GM23248 (cell line): ENCODE measurements at regions not wholly inside any gene's neighbourhood (a gene's known extent, or its start where the extent isn't known, plus 50 kb on each side); places are given as distances from the start of the nearest gene placed in this dataset.

Experiments
- DNase-seq: peaks from one replicate; pipeline ENCODE4 v3.0.0-alpha.2; 2015
- H2AFZ ChIP-seq: fragments of 200-600 bp; sonication (generic); 2 replicates; pipeline ENCODE4 v1.6.1; 2016; ENCODE audit warnings: antibody characterized with exemption
- H3F3A ChIP-seq: fragments of 200-600 bp; sonication (generic); 2 replicates; pipeline ENCODE4 v1.6.1; 2016; ENCODE audit warnings: mild to moderate bottlenecking, antibody characterized with exemption, mixed run types; ENCODE audit not compliant: insufficient read depth
- H3K27ac ChIP-seq: fragments of 200-600 bp; sonication (generic); 2 replicates; pipeline ENCODE4 v1.5.1; 2016; ENCODE audit warnings: mild to moderate bottlenecking
- H3K27me3 ChIP-seq: fragments of 200-600 bp; sonication (generic); replicated peaks from 2 replicates; pipeline ENCODE4 v1.6.1; 2016; ENCODE audit warnings: mild to moderate bottlenecking; ENCODE audit not compliant: insufficient read depth
- H3K36me3 ChIP-seq: fragments of 200-600 bp; sonication (generic); 2 replicates; pipeline ENCODE4 v1.6.1; 2016; ENCODE audit warnings: low read depth, mild to moderate bottlenecking
- H3K4me1 ChIP-seq: fragments of 200-600 bp; sonication (generic); 2 replicates; pipeline ENCODE4 v1.6.1; 2016; ENCODE audit warnings: mild to moderate bottlenecking; ENCODE audit not compliant: insufficient read depth
- H3K4me2 ChIP-seq: fragments of 200-600 bp; sonication (generic); one replicate; pipeline ENCODE4 v1.6.1; 2016; ENCODE audit warnings: mild to moderate bottlenecking; ENCODE audit not compliant: unreplicated experiment
- H3K4me3 ChIP-seq: fragments of 200-600 bp; sonication (generic); 2 replicates; pipeline ENCODE4 v1.5.1; 2016; ENCODE audit warnings: mild to moderate bottlenecking
- H3K79me2 ChIP-seq: fragments of 200-600 bp; sonication (generic); 2 replicates; pipeline ENCODE4 v1.6.1; 2016; ENCODE audit warnings: mild to moderate bottlenecking; ENCODE audit not compliant: insufficient read depth
- H3K9ac ChIP-seq: fragments of 200-600 bp; sonication (generic); 2 replicates; pipeline ENCODE4 v1.6.1; 2016; ENCODE audit warnings: mild to moderate bottlenecking
- H3K9me2 ChIP-seq: fragments of 200-600 bp; sonication (generic); 2 replicates; pipeline ENCODE4 v1.6.1; 2016; ENCODE audit warnings: mixed run types, mild to moderate bottlenecking, moderate library complexity; ENCODE audit not compliant: insufficient read depth
- H3K9me3 ChIP-seq: fragments of 200-600 bp; sonication (generic); one replicate; pipeline ENCODE4 v1.6.1; 2017; ENCODE audit warnings: low read depth
- H4K20me1 ChIP-seq: fragments of 200-600 bp; sonication (generic); 2 replicates; pipeline ENCODE4 v1.6.0; 2016; ENCODE audit not compliant: insufficient read depth
- EZH2 ChIP-seq: fragments of 200-600 bp; sonication (generic); IDR thresholded peaks from 2 replicates; pipeline ENCODE4 v1.6.1; 2018; ENCODE audit warnings: antibody characterized with exemption, mild to moderate bottlenecking; ENCODE audit not compliant: insufficient read depth, poor library complexity, severe bottlenecking
- EZH2phosphoT487 ChIP-seq: fragments of 200-600 bp; sonication (generic); IDR thresholded peaks from 2 replicates; pipeline ENCODE4 v1.6.1; 2018; ENCODE audit warnings: antibody characterized with exemption, moderate library complexity, mild to moderate bottlenecking, low read depth; ENCODE audit not compliant: insufficient read depth
- WGBS, 2 experiments: methylation state at CpG; one replicate each; pipeline ENCODE4 v1.1.6; 2015 to 2017; ENCODE audit warnings: low lambda C conversion rate in 2 of 2, low coverage in 1 of 2; ENCODE audit errors: missing lambda C conversion rate in 2 of 2; 5-methylcytosine and 5-hydroxymethylcytosine counted together
- in situ Hi-C: fragments of 300-500 bp; cut with MboI; formaldehyde crosslinking; loops from 2 replicates; pipeline ENCODE4 v1.15.0; 2020

DNA sequence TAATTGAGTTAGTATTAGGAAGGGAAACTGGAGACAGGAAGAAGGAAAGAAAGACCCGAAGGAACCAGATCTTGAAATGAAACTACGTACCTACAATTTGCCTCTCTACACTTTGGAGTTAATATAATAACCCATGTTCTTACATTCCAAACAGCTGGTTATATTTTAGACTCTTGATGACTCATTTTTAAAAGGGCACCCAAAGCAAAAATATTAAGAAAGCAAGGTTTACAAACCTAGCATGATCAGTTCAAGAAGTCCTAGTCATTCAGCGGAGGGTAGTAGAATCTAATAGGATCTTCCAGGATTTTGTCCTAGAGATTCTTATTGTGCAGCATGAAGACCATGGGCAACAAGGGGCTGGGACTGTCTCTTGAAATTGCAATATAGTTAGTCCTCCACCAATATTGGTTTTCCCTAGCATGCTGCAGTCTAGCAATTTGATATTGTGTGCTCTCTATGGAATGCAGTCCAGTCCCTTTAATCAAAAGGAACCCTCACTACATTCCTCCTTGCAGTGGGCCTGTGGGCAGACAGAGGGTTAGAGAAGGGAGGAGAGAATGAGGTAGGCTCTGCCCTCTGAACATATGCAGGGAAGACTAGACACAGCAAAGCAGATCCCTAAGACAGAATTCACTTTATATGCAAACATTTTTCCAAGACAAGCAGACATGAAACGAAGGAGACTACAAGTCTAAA lies 230.3 kb downstream of the INHBA start:
- no peaks in the 10 kb centered on the region for H3K9me3 ChIP-seq
- 20 to 24% methylated on average over 4 of the region's 4 CpGs for WGBS, 2 experiments
- peak overlapping the region; percentile 0; the same call in 1 of the 2 replicates for H3K9ac ChIP-seq
- peak overlapping the region; percentile 49 for H3K4me3 ChIP-seq
- H4K20me1 ChIP-seq, result no peaks in the 10 kb centered on the region
- peaks cover 13% of the 10 kb centered on the region for H3K4me1 ChIP-seq
- in situ Hi-C loops, result no loop called here
- H3K9me2 ChIP-seq, result no peaks in the 10 kb centered on the region
- no peak overlapping the region for H3K27ac ChIP-seq
- H3F3A ChIP-seq, result peaks cover 15% of the 10 kb centered on the region
- H3K36me3 ChIP-seq, result no peaks in the 10 kb centered on the region
- H3K79me2 ChIP-seq, result no peaks in the 10 kb centered on the region
- peak overlapping the region; percentile 55 for H2AFZ ChIP-seq
- peak; percentile 61 for DNase-seq
- H3K4me2 ChIP-seq, result peak overlapping the region; percentile 73
- TF ChIP-seq EZH2phosphoT487 (no peak), EZH2 (no peak)
- no peaks in the 10 kb centered on the region for H3K27me3 ChIP-seq

DNA sequence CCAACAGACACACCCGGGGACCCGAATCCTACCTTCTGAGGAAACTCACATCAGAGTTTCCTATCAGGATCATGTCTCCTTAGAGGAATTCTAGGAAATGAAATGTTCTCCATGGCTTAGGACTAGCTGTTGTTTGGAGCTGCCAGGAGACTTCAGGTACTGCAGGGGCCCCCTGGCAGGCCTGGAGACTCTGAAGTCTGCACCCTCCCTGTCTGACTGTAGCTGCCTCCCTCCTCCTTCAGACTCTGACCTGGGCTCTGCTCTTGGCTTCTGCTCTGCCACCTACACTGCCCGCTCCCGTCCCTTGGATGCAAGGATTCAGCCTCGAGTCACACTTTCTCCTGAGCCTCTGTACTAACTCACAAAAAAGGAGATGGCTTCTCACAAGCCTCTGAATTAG lies 232.8 kb downstream of the INHBA start:
- Histone ChIP-seq H3K79me2 (no peaks in the 10 kb centered on the region), H3K4me1 (peaks cover 13% of the 10 kb centered on the region), H3K27me3 (no peaks in the 10 kb centered on the region), H3K9me2 (no peaks in the 10 kb centered on the region), H3K4me3 (no peak overlapping the region), H3K9ac (no peak overlapping the region), H3K27ac (no peak overlapping the region), H3K4me2 (no peak overlapping the region), H3K36me3 (no peaks in the 10 kb centered on the region), H3F3A (peaks cover 15% of the 10 kb centered on the region), H3K9me3 (no peaks in the 10 kb centered on the region), H2AFZ (no peak overlapping the region), H4K20me1 (no peaks in the 10 kb centered on the region)
- WGBS, 2 experiments, result 91 to 95% methylated on average over 5 of the region's 5 CpGs
- TF ChIP-seq EZH2, result no peak
- no peak for TF ChIP-seq EZH2phosphoT487
- in situ Hi-C loops, result no loop called here
- DNase-seq, result no peak

DNA sequence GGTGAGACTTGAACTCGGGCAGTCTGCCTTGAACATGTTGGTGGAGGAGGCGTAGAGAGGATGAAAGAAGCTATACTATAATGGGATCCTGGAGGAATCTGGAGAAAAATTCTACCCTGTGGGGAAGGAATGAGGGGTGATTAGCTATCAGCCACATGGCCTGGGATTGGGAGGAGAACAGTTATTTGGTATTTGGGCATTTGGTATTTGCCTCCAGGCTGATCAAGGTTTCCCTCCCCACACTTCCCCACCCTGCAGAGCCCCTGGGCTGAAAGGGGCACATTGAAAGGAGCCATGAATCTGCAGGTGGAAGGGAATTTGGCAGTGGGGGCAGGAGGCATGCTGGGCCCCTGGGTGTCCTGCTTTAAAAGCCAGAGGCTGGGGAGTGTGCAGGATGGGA lies 235.3 kb downstream of the INHBA start:
- Histone ChIP-seq H3K27me3 (no peaks in the 10 kb centered on the region), H3K9me2 (no peaks in the 10 kb centered on the region), H3K27ac (no peak overlapping the region), H3K9me3 (no peaks in the 10 kb centered on the region), H3K36me3 (no peaks in the 10 kb centered on the region), H3K4me1 (peaks cover 7% of the 10 kb centered on the region), H3K79me2 (no peaks in the 10 kb centered on the region), H3K4me3 (no peak overlapping the region), H2AFZ (no peak overlapping the region), H4K20me1 (no peaks in the 10 kb centered on the region), H3K9ac (no peak overlapping the region), H3F3A (peaks cover 7% of the 10 kb centered on the region), H3K4me2 (no peak overlapping the region)
- DNase-seq, result no peak
- 97% methylated on average over 2 of the region's 2 CpGs for WGBS, 2 experiments
- in situ Hi-C loops, result no loop called here
- TF ChIP-seq EZH2phosphoT487 (no peak), EZH2 (no peak)

DNA sequence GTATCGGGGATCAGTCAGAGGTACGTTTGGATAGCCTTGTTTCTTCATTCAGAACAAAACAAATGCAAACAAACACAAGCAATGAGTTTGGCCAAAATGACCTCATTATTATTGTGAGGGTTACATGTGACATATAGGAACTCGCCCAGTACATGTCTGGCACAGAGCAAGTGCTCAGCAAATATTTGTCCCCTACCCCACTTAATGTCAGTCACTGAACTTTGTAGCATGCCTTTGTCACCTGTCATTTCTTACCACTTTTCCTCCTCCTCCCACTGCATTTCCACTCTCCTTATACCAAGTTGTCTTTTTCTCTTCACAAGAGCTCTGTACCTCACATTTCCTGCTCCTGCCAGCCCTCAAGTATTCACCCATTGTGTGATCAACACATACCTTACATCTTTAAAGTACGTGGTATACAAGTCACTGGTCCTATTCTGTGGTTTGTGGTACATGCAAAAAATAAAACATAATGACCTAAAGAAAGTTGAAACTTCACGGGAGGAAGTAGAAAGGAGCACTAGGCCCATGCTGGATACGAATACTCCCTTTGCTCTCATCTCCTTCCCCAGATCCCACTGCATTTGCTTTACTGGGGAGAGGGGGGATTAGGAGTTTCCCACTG lies 236.0 kb downstream of the INHBA start:
- no peak for DNase-seq
- no peak overlapping the region for H2AFZ ChIP-seq
- no peaks in the 10 kb centered on the region for H3K9me3 ChIP-seq
- H4K20me1 ChIP-seq, result no peaks in the 10 kb centered on the region
- 82 to 83% methylated on average over 6 of the region's 6 CpGs for WGBS, 2 experiments
- H3K79me2 ChIP-seq, result no peaks in the 10 kb centered on the region
- H3K4me3 ChIP-seq, result no peak overlapping the region
- TF ChIP-seq EZH2phosphoT487, result no peak
- no peaks in the 10 kb centered on the region for H3K36me3 ChIP-seq
- in situ Hi-C loops, result no loop called here
- H3K27me3 ChIP-seq, result no peaks in the 10 kb centered on the region
- no peaks in the 10 kb centered on the region for H3K4me1 ChIP-seq
- no peaks in the 10 kb centered on the region for H3K9me2 ChIP-seq
- H3K9ac ChIP-seq, result no peak overlapping the region
- 0 out of 2 replicates have a peak, but pooled peaks cover under 1% of the 10 kb centered on the region for H3F3A ChIP-seq
- no peak overlapping the region for H3K4me2 ChIP-seq
- no peak overlapping the region for H3K27ac ChIP-seq

DNA sequence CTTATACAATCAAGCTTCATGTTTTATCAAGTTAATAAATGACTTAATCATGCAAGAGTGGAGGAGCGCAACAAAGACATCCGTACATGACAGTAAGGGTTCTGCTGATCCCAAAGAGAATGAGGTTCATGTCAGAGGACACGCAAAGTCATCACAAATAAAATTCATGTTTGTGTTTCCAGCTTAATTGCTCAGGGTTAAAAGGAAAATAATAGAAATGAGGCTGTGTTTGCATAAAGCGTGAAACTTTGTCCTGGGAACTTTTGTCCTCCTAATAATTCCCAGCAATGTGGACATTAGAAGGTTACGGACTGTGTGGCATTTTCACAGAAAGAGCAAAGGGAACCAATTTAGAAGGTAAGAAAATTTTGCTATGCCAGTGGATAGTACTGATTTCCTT lies 237.3 kb downstream of the INHBA start:
- TF ChIP-seq EZH2phosphoT487 (no peak), EZH2 (no peak)
- in situ Hi-C loops, result no loop called here

More for the DNA sequence above, 237.3 kb downstream of the INHBA start:
- Histone ChIP-seq H3K9ac (no peak overlapping the region), H3K4me3 (no peak overlapping the region), H2AFZ (no peak overlapping the region), H3K9me2 (no peaks in the 10 kb centered on the region), H3K36me3 (no peaks in the 10 kb centered on the region), H3K4me2 (no peak overlapping the region), H3K4me1 (no peaks in the 10 kb centered on the region), H4K20me1 (no peaks in the 10 kb centered on the region), H3K27me3 (no peaks in the 10 kb centered on the region), H3K79me2 (no peaks in the 10 kb centered on the region), H3K27ac (no peak overlapping the region), H3F3A (no peaks in the 10 kb centered on the region), H3K9me3 (no peaks in the 10 kb centered on the region)
- 94 to 95% methylated on average over 5 of the region's 5 CpGs for WGBS, 2 experiments
- DNase-seq, result no peak
